Adrenal gland (tissue), 9 donors: ENCODE measurements at regions not wholly inside any gene's neighbourhood (a gene's known extent, or its start where the extent isn't known, plus 50 kb on each side); places are given as distances from the start of the nearest gene placed in this dataset.

ENCODE experiments used
- DNase-seq, 7 donors: peaks; one replicate each; pipeline ENCODE4 v3.0.0-alpha.2; 2019 to 2020
- H3K27ac ChIP-seq, 5 donors: fragments of 200-600 bp; sonication (generic) in 4 of 5; 1 replicate in 3 of 5; 2 replicates in 2 of 5; pipeline versions ENCODE4 v1.5.1 to v1.8.0; 2016 to 2020; ENCODE audit warnings: mild to moderate bottlenecking in 1 of 5
- H3K27me3 ChIP-seq: fragments of 200-600 bp; 2 replicates; pipeline ENCODE4 v1.8.0; 2021
- H3K36me3 ChIP-seq, 2 donors: fragments of 200-600 bp; replicated peaks in 1 of 2; 1 replicate in 1 of 2; 2 replicates in 1 of 2; pipeline versions ENCODE4 v1.5.1 to v1.8.0; 2018 to 2022
- H3K4me1 ChIP-seq, 2 donors: fragments of 200-600 bp; replicated peaks in 1 of 2; 1 replicate in 1 of 2; 2 replicates in 1 of 2; pipeline versions ENCODE4 v1.5.1 to v1.8.0; 2018 to 2021
- H3K4me3 ChIP-seq, 4 donors: fragments of 200-600 bp; sonication (generic) in 3 of 4; one replicate each; pipeline ENCODE4 v1.5.1; 2016 to 2018
- H3K9me3 ChIP-seq, 3 donors: fragments of 200-600 bp; sonication (generic) in 1 of 3; replicated peaks in 1 of 3; 1 replicate in 2 of 3; 2 replicates in 1 of 3; pipeline versions ENCODE4 v1.5.1 to v1.8.0; 2016 to 2021
- CTCF ChIP-seq, 6 experiments: fragments of 450-650 bp in 4 of 6; fragments of 200-600 bp in 2 of 6; sonication (generic) in 1 of 6; IDR thresholded peaks; 1 replicate in 5 of 6; 2 replicates in 1 of 6; pipeline versions ENCODE4 v1.5.1 to v1.8.0; 2016 to 2021; ENCODE audit warnings: antibody characterized with exemption in 6 of 6, mild to moderate bottlenecking in 2 of 6, moderate library complexity in 1 of 6
- POLR2A ChIP-seq, 2 donors: fragments of 450-650 bp; IDR thresholded peaks; one replicate each; pipeline ENCODE4 v1.6.1; 2017; ENCODE audit warnings: antibody characterized with exemption in 2 of 2, mild to moderate bottlenecking in 2 of 2, moderate library complexity in 1 of 2
- WGBS, 4 donors: extraction: QIAGEN DNeasy Blood & Tissue Kit in 2 of 4; methylation state at CpG; one replicate each; pipeline versions ENCODE4 v1.1.5 to v1.1.7; 2013 to 2017; 5-methylcytosine and 5-hydroxymethylcytosine counted together
- intact Hi-C, 2 donors: fragments of 100-400 bp; cut with DNase I; formaldehyde crosslinking; loops; one replicate each; pipeline versions ENCODE4 v1.14.1 to v1.15.0; 2022 to 2023
- donor health status: healthy with polysubstance abuse.
- donor health status: Bipolar disorder and iron deficiency.
- donor health status: DM: yes; HTN: yes; CAD: no.
- donor health status: DM: no; HTN: no; CAD: no.
- donor health status: DM: no; HTN: no; CAD: no.

GRCh38 chr1:56339093-56339492, 240.3 kb downstream of the PLPP3 start:
- no peaks in the 10 kb centered on the region for H3K9me3 ChIP-seq
- no peaks in the 10 kb centered on the region for H3K36me3 ChIP-seq
- no peaks in the 10 kb centered on the region for H3K4me1 ChIP-seq
- H3K4me3 ChIP-seq = no peak overlapping the region
- no peak for TF ChIP-seq POLR2A (IDR thresholded peaks at IDR 0.05)
- TF ChIP-seq CTCF (IDR thresholded peaks at IDR 0.05) = no peak
- intact Hi-C loops = no loop called here
- no peak overlapping the region for H3K27ac ChIP-seq
- DNase-seq = no peak
- WGBS, 4 donors = 66 to 77% (median 71%) methylated on average over 1 of the region's 1 CpG
- H3K27me3 ChIP-seq = no peaks in the 10 kb centered on the region

- WGBS, 4 donors = 85 to 98% (median 87%) methylated on average over 2 of the region's 2 CpGs
- Histone ChIP-seq H3K4me3 (no peak overlapping the region), H3K27ac (no peak overlapping the region), H3K27me3 (no peaks in the 10 kb centered on the region), H3K4me1 (no peaks in the 10 kb centered on the region), H3K36me3 (no peaks in the 10 kb centered on the region), H3K9me3 (no peaks in the 10 kb centered on the region)
- intact Hi-C loops = no loop called here
- TF ChIP-seq CTCF (IDR thresholded peaks at IDR 0.05) (no peak), POLR2A (IDR thresholded peaks at IDR 0.05) (no peak)
- no peak for DNase-seq
These were observed 242.4 kb downstream of the PLPP3 start for GRCh38 chr1:56336982-56337381.

- H3K4me3 ChIP-seq = no peak overlapping the region
- WGBS, 4 donors = 66 to 92% (median 73%) methylated on average over 1 of the region's 1 CpG
- TF ChIP-seq CTCF (IDR thresholded peaks at IDR 0.05) (no peak), POLR2A (IDR thresholded peaks at IDR 0.05) (no peak)
- H3K27ac ChIP-seq = no peak overlapping the region
- H3K9me3 ChIP-seq = no peaks in the 10 kb centered on the region
- intact Hi-C loops = no loop called here
- no peaks in the 10 kb centered on the region for H3K4me1 ChIP-seq
- DNase-seq = no peak
- no peaks in the 10 kb centered on the region for H3K27me3 ChIP-seq
- H3K36me3 ChIP-seq = no peaks in the 10 kb centered on the region
These were observed 244.0 kb downstream of the PLPP3 start for GRCh38 chr1:56335394-56335793.

GRCh38 chr1:56334047-56334446, 245.3 kb downstream of the PLPP3 start:
- no peaks in the 10 kb centered on the region for H3K36me3 ChIP-seq
- no peak overlapping the region for H3K27ac ChIP-seq
- H3K4me1 ChIP-seq = no peaks in the 10 kb centered on the region
- intact Hi-C loops = no loop called here
- DNase-seq = no peak
- H3K27me3 ChIP-seq = no peaks in the 10 kb centered on the region
- WGBS, 4 donors = 79 to 89% (median 82%) methylated on average over 2 of the region's 2 CpGs
- H3K4me3 ChIP-seq = no peak overlapping the region
- H3K9me3 ChIP-seq = no peaks in the 10 kb centered on the region
- no peak for TF ChIP-seq CTCF (IDR thresholded peaks at IDR 0.05)
- no peak for TF ChIP-seq POLR2A (IDR thresholded peaks at IDR 0.05)
